Liver (tissue), 3 donors: ENCODE measurements at regions not wholly inside any gene's neighbourhood (a gene's known extent, or its start where the extent isn't known, plus 50 kb on each side); places are given as distances from the start of the nearest gene placed in this dataset.

Experiments used
- CTCF ChIP-seq: fragments of 150-350 bp; IDR thresholded peaks from 2 replicates; pipeline ENCODE4 v1.5.1; 2017; ENCODE audit warnings: improper control_type of control experiment, low read depth, low read length; ENCODE audit not compliant: missing input control
- JUND ChIP-seq, 2 donors: IDR thresholded peaks; 2 replicates each; pipeline ENCODE4 v1.6.1; 2016; ENCODE audit warnings: antibody characterized with exemption in 2 of 2
- TF ChIP-seq, protein P1 (sequence below): IDR thresholded peaks from 2 replicates; pipeline ENCODE4 v1.6.1; 2016; ENCODE audit warnings: antibody characterized with exemption
- donor health status: healthy.
- donor health status: healthy.

DNA sequence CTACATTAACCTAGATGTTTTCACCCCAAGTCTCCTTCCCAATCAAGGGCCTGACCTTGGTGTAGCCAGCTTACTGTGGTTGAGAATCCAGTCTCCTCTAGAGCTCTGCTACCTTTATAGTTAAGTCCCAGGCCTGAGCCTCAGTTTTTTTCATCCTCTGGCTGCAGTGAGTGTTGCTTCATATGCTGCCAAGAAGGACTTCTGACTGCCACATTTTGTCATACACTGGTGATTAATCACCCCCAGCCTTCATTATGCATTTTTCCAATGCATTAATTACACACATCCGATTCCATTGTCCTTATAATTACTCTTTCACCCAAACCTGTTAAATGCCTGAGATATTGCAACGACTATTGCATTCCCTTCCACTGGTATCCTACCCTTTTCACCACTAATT, 66.3 kb upstream of the FGGY start:
- TF ChIP-seq, protein P1, sequence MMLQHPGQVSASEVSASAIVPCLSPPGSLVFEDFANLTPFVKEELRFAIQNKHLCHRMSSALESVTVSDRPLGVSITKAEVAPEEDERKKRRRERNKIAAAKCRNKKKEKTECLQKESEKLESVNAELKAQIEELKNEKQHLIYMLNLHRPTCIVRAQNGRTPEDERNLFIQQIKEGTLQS: no peak
- TF ChIP-seq CTCF (no peak), JUND (IDR thresholded peaks at IDR 0.05) (no peak)
